ENCODE measurements at regions not wholly inside any gene's neighbourhood (a gene's known extent, or its start where the extent isn't known, plus 50 kb on each side); places are given as distances from the start of the nearest gene placed in this dataset.

DNA sequence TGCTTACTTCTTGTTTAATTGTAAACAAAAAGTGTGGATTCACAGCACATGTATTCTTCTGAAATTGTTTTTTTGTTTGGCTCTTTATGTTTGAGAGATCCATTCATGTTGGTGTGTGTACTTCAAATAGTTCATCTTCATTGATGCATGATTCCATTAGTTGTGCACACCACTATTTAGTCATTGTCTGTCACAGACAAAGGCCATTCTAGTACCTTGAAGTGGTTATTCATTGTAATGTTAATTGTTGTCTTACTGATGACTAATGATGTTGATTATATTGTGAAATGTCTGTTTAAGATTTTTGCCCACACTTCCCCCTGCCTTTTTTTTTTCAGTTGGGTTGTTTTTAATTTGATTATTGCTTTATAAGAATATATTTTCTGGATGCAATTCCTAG lies 391.3 kb downstream of the DIRAS2 start:
- peaks cover 8% of the 10 kb centered on the region for H3K9me3 ChIP-seq (ENCODE audit: control insufficient read depth, low read depth, low read length)
- no peak overlapping the region for H3K9ac ChIP-seq (ENCODE audit: low read length)
- no peaks in the 10 kb centered on the region for H3K36me3 ChIP-seq (ENCODE audit: control insufficient read depth, low read depth, low read length)
- H3K27ac ChIP-seq (ENCODE audit: low read length) = no peak overlapping the region
- no peaks in the 10 kb centered on the region for H3K27me3 ChIP-seq (ENCODE audit: control insufficient read depth, insufficient read depth, low read length)
- no peak overlapping the region for H3K4me3 ChIP-seq (ENCODE audit: low read length)
- H3K4me1 ChIP-seq (ENCODE audit: control insufficient read depth, low read depth, low read length) = no peaks in the 10 kb centered on the region

DNA sequence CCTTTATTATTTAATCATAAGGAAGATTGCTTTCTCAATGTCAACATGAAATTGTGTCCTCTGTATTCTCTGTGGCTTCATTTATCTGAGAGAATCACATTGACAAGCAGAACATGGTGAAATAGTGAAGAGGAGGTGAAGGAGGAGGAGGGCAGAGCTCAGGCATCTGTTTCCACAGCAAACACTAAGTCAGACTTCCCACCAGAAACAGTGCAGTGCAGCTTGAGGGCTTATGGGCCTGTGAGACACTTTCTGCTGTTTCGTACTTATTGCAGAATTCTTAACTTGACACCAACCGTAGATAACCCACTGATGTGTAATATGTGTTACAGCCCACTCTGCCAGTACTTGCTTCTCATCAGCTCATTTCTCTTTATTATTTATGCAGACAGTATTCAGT lies 386.3 kb downstream of the DIRAS2 start:
- peaks cover 5% of the 10 kb centered on the region for H3K4me1 ChIP-seq (ENCODE audit: control insufficient read depth, low read depth, low read length)
- no peak overlapping the region for H3K27ac ChIP-seq (ENCODE audit: low read length)
- no peaks in the 10 kb centered on the region for H3K36me3 ChIP-seq (ENCODE audit: control insufficient read depth, low read depth, low read length)
- no peak overlapping the region for H3K9ac ChIP-seq (ENCODE audit: low read length)
- no peak overlapping the region for H3K4me3 ChIP-seq (ENCODE audit: low read length)
- peaks cover 8% of the 10 kb centered on the region for H3K9me3 ChIP-seq (ENCODE audit: control insufficient read depth, low read depth, low read length)
- no peaks in the 10 kb centered on the region for H3K27me3 ChIP-seq (ENCODE audit: control insufficient read depth, insufficient read depth, low read length)

DNA sequence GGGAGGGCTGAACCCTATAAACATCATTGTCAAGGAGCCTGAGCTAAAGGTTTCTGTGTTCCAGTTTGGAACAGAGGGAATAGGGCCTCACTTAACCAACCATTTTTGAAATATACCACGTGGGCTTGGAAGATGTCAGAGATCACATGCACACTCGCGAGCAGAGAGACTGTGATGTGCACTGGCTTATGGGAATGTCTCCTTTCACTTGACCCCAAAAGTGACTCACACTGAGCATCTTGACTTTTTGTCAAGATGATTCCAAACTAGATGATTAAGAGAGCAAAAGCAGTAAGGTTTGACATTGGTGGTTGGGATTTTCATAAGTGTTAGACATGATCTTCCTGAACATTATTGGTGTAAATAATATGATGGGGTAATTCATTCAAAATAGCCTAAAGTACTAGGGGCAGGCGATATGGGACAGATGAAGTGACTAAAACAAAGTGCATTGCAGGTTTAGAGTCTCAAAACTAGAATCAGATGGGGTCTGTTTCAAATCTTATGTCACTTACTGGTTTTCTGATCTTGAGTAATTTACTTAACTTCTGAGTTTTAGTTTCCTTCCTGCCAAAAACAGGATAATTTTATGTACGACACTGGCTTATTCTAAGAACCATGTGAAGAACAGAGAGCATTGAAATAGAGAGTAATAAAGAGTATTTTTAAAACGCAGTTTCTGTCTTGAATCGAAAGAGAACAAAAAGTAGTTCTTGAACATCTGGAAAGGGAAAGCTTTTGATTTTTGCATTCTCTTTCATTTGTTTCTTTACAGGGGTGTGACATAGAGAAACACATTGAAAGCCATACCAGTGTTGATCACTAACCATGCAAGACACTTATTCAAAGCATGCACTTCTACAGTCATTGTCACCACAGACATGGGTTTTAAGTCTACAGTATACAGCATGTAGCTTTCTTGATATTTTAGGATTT lies 383.0 kb downstream of the DIRAS2 start:
- Histone ChIP-seq H3K4me1 (ENCODE audit: control insufficient read depth, low read depth, low read length) (peaks cover 5% of the 10 kb centered on the region), H3K9me3 (ENCODE audit: control insufficient read depth, low read depth, low read length) (no peaks in the 10 kb centered on the region), H3K27ac (ENCODE audit: low read length) (no peak overlapping the region), H3K36me3 (ENCODE audit: control insufficient read depth, low read depth, low read length) (no peaks in the 10 kb centered on the region), H3K4me3 (ENCODE audit: low read length) (no peak overlapping the region), H3K27me3 (ENCODE audit: control insufficient read depth, insufficient read depth, low read length) (no peaks in the 10 kb centered on the region), H3K9ac (ENCODE audit: low read length) (no peak overlapping the region)

DNA sequence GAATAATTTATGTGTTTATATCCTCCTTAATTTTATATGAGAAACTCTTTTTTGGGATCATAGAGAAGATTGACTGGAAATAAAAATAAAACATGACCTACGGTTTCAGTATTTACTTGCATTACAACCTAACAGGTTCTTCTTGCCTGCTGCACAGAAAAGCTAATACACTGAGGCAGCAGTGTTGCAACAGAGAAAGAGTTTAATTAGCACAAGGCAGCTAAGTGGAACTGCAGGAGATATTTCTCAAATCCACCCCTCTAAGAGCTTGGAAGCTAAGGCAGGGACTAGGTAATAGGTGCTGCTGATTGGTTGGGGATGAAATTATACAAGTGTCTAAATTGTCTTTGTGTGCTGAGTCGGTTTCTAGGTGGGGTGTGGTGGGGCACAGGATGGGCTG lies 380.9 kb downstream of the DIRAS2 start:
- Histone ChIP-seq H3K9ac (ENCODE audit: low read length) (no peak overlapping the region), H3K27ac (ENCODE audit: low read length) (no peak overlapping the region), H3K4me1 (ENCODE audit: control insufficient read depth, low read depth, low read length) (peaks cover 5% of the 10 kb centered on the region)

DNA sequence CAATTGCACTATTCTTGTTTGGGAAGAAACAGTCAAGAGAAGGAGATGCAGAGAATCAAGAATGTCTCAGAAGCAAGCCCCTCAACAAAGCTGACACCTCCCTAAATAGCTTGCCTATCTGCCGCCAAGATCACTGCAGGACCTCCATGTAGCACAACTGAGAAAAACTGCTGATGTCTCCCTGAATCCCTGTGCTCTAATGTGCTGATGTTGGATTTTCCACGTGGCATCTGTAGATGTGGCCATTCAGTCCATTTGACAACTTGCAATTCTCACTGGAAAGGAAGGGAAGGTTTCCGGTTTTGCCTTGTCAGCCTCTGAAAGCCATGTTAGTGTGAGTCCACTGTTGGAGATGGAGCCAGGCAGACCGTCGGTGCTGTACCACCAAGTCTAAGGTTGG lies 374.0 kb downstream of the DIRAS2 start:
- Histone ChIP-seq H3K4me1 (ENCODE audit: control insufficient read depth, low read depth, low read length) (no peaks in the 10 kb centered on the region), H3K27ac (ENCODE audit: low read length) (no peak overlapping the region), H3K27me3 (ENCODE audit: control insufficient read depth, insufficient read depth, low read length) (no peaks in the 10 kb centered on the region), H3K9ac (ENCODE audit: low read length) (no peak overlapping the region), H3K4me3 (ENCODE audit: low read length) (no peak overlapping the region), H3K36me3 (ENCODE audit: control insufficient read depth, low read depth, low read length) (no peaks in the 10 kb centered on the region), H3K9me3 (ENCODE audit: control insufficient read depth, low read depth, low read length) (no peaks in the 10 kb centered on the region)

More for the DNA sequence above, 380.9 kb downstream of the DIRAS2 start:
- no peaks in the 10 kb centered on the region for H3K36me3 ChIP-seq (ENCODE audit: control insufficient read depth, low read depth, low read length)
- H3K27me3 ChIP-seq (ENCODE audit: control insufficient read depth, insufficient read depth, low read length) = no peaks in the 10 kb centered on the region
- no peaks in the 10 kb centered on the region for H3K9me3 ChIP-seq (ENCODE audit: control insufficient read depth, low read depth, low read length)
- no peak overlapping the region for H3K4me3 ChIP-seq (ENCODE audit: low read length)

DNA sequence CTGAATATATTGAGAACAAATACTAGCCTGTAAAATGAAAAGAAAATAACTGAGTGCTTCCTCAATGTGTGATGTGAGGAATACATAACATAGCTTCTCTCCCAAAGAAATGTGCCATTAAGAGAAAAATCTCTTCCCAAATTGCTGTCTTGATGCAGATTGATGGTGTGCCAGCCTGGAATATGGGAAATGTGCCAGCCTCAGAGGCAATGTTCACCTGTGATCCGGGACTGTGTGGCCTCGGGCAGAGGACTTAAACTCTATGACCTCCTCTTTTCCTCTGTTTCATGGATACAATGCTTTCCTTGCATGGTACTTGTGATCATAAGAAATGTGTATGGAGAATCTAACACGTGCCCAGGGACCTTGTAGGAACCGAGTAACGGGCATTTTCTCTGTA lies 370.9 kb downstream of the DIRAS2 start:
- no peaks in the 10 kb centered on the region for H3K27me3 ChIP-seq (ENCODE audit: control insufficient read depth, insufficient read depth, low read length)
- H3K9ac ChIP-seq (ENCODE audit: low read length) = no peak overlapping the region
- H3K4me1 ChIP-seq (ENCODE audit: control insufficient read depth, low read depth, low read length) = no peaks in the 10 kb centered on the region
- no peaks in the 10 kb centered on the region for H3K36me3 ChIP-seq (ENCODE audit: control insufficient read depth, low read depth, low read length)
- H3K9me3 ChIP-seq (ENCODE audit: control insufficient read depth, low read depth, low read length) = no peaks in the 10 kb centered on the region
- no peak overlapping the region for H3K27ac ChIP-seq (ENCODE audit: low read length)
- no peak overlapping the region for H3K4me3 ChIP-seq (ENCODE audit: low read length)

DNA sequence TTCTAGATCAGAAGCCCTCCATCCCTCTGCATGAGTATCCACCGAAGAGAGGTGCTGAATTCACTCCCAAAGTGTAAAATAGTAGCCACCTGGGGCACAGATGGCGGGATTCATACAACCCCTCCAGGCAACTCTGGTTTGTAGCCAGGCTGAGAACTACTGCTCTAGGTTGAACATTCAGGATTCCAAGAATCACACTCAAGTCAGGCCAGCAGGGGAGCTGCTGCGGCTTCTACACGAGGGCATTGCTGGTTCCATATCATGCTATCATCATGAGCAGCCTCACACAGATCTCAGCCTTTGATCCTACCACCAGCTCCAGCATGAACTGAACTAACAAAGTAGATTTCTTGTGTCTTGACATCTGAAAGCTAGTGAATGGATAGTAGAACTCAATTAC lies 367.9 kb downstream of the DIRAS2 start:
- H3K27ac ChIP-seq (ENCODE audit: low read length) = no peak overlapping the region
- H3K9me3 ChIP-seq (ENCODE audit: control insufficient read depth, low read depth, low read length) = no peaks in the 10 kb centered on the region
- H3K27me3 ChIP-seq (ENCODE audit: control insufficient read depth, insufficient read depth, low read length) = no peaks in the 10 kb centered on the region
- H3K4me1 ChIP-seq (ENCODE audit: control insufficient read depth, low read depth, low read length) = no peaks in the 10 kb centered on the region
- no peaks in the 10 kb centered on the region for H3K36me3 ChIP-seq (ENCODE audit: control insufficient read depth, low read depth, low read length)
- H3K9ac ChIP-seq (ENCODE audit: low read length) = no peak overlapping the region
- no peak overlapping the region for H3K4me3 ChIP-seq (ENCODE audit: low read length)

DNA sequence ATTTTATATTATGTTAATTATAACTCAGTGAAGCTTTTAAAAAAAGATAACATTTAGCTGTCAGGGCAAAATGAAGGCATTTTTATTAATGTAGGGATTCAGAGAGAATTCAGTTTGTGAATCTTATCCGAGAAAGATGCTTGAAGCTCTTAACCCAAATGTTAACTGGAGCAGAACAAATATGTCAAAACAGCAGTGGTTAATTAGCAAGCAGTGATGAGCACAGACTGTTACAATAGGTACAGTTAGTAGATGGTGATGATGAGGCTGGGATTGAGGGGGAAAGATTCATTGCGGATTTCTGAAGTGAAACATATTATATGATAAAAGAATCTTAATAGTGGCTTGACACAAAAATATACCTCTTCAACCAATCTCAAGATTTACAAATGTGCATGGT lies 356.7 kb downstream of the DIRAS2 start:
- no peaks in the 10 kb centered on the region for H3K4me1 ChIP-seq (ENCODE audit: control insufficient read depth, low read depth, low read length)
- H3K9ac ChIP-seq (ENCODE audit: low read length) = no peak overlapping the region
- H3K27me3 ChIP-seq (ENCODE audit: control insufficient read depth, insufficient read depth, low read length) = no peaks in the 10 kb centered on the region
- H3K36me3 ChIP-seq (ENCODE audit: control insufficient read depth, low read depth, low read length) = no peaks in the 10 kb centered on the region
- H3K4me3 ChIP-seq (ENCODE audit: low read length) = no peak overlapping the region
- no peaks in the 10 kb centered on the region for H3K9me3 ChIP-seq (ENCODE audit: control insufficient read depth, low read depth, low read length)
- H3K27ac ChIP-seq (ENCODE audit: low read length) = no peak overlapping the region

DNA sequence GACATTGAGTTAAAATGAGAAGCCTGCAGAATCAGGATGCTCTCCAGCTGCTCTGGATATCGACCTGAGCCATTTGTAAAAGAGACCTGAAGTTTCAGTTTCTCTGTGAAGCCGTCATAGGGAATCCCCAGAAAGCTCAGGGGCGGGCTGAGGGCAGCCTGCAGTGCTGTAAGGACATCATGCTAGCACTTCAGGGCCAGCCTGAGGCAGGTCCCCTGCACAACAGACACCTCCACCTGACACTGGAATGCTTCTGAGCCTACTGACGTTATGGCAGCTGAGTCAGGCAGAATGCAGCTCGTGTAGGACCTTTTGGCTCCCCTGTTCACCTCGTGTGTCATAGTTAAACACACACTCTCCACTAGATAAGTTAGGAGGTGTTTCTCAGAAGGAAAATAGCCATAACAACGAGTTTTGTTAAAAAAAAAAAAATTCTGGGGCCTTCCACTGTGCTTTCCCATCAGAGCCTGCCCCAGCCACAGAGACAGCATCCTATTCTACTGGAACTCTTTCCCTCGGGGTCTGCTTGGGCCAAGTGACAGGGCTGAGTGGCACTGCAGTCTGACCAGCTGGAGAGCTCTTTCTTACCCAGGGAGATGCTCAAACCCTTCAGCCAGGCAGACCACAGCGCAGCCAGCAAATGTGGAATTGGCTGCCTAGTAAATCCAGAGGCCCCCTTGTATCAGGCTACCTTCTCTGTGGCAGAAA lies 354.9 kb downstream of the DIRAS2 start:
- H3K4me3 ChIP-seq (ENCODE audit: low read length) = no peak overlapping the region
- no peak overlapping the region for H3K27ac ChIP-seq (ENCODE audit: low read length)
- no peaks in the 10 kb centered on the region for H3K4me1 ChIP-seq (ENCODE audit: control insufficient read depth, low read depth, low read length)
- H3K9me3 ChIP-seq (ENCODE audit: control insufficient read depth, low read depth, low read length) = no peaks in the 10 kb centered on the region
- no peak overlapping the region for H3K9ac ChIP-seq (ENCODE audit: low read length)
- no peaks in the 10 kb centered on the region for H3K27me3 ChIP-seq (ENCODE audit: control insufficient read depth, insufficient read depth, low read length)
- no peaks in the 10 kb centered on the region for H3K36me3 ChIP-seq (ENCODE audit: control insufficient read depth, low read depth, low read length)

DNA sequence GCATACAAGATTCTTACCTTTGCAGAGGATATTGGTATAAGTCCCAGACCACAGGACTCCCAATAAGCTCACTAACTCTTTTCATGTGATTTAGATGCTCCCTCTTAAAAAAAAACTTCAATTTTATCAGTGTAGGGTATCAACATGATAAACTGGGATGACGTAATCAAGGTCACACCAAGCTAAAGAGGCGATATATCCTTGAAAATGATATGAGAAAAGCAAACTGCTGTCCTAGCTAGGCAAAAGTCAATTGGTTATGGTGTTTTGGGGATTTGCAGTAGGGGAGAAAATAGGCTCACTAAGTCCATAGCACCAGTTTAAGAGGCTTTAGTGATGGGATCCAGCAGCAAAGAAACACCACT lies 354.4 kb downstream of the DIRAS2 start:
- H3K27me3 ChIP-seq (ENCODE audit: control insufficient read depth, insufficient read depth, low read length) = no peaks in the 10 kb centered on the region
- H3K9me3 ChIP-seq (ENCODE audit: control insufficient read depth, low read depth, low read length) = no peaks in the 10 kb centered on the region
- H3K4me1 ChIP-seq (ENCODE audit: control insufficient read depth, low read depth, low read length) = no peaks in the 10 kb centered on the region
- no peak overlapping the region for H3K9ac ChIP-seq (ENCODE audit: low read length)
- H3K27ac ChIP-seq (ENCODE audit: low read length) = no peak overlapping the region
- H3K36me3 ChIP-seq (ENCODE audit: control insufficient read depth, low read depth, low read length) = no peaks in the 10 kb centered on the region
- H3K4me3 ChIP-seq (ENCODE audit: low read length) = no peak overlapping the region

DNA sequence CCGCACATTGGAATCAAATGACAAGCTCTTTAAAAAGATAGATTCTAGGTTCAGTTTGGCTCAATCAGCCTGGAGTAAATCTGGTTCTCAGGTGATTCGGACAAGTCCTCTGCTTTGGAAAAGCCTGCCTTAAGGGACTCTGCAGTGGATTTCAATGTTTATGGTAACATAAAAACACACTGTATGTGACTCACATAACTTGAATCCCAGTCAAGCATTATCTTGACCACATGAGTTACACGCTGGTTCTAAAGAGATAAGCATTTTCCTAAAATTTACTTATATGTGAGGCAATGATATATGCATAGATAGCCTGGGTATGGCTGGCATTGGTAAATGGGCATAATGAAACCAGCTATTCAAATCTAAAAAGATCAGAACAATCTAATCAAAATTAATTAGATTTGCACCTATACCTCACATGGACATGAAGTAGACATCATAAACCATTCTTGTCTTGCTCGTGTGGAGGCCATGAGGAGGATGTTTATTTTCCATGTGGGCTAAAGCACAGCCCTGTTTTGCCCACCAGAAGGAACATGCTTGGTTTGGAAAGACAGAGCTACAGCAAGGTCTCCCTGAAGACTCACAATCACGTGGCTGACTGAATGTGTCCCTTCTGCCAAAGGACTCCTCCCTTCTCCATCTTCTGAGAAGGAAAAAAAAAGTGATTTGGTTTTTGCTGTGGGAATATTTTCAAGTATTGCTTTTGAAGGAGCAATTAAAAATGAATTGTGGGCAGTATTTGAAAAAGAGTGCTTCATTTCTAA lies 351.7 kb downstream of the DIRAS2 start:
- Histone ChIP-seq H3K27me3 (ENCODE audit: control insufficient read depth, insufficient read depth, low read length) (no peaks in the 10 kb centered on the region), H3K9ac (ENCODE audit: low read length) (no peak overlapping the region), H3K27ac (ENCODE audit: low read length) (no peak overlapping the region), H3K4me1 (ENCODE audit: control insufficient read depth, low read depth, low read length) (no peaks in the 10 kb centered on the region), H3K9me3 (ENCODE audit: control insufficient read depth, low read depth, low read length) (no peaks in the 10 kb centered on the region), H3K36me3 (ENCODE audit: control insufficient read depth, low read depth, low read length) (no peaks in the 10 kb centered on the region), H3K4me3 (ENCODE audit: low read length) (no peak overlapping the region)
